ENCODE measurements at regions not wholly inside any gene's neighbourhood (a gene's known extent, or its start where the extent isn't known, plus 50 kb on each side); places are given as distances from the start of the nearest gene placed in this dataset.

- Histone ChIP-seq H3K9ac (no peak overlapping the region), H4K20me1 (ENCODE audit: insufficient read depth) (no peaks in the 10 kb centered on the region), H3K4me3 (IDR thresholded peaks at IDR 0.05; ENCODE audit: insufficient read depth, low read depth, low read length) (no peak overlapping the region), H2AFZ (ENCODE audit: low read depth) (no peak overlapping the region), H3K27ac (no peak overlapping the region), H3K36me3 (ENCODE audit: insufficient read depth) (no peaks in the 10 kb centered on the region), H3K4me2 (no peak overlapping the region), H3K4me1 (ENCODE audit: low read depth, poor library complexity, severe bottlenecking) (no peaks in the 10 kb centered on the region), H3K27me3 (ENCODE audit: insufficient read depth, low read depth) (no peaks in the 10 kb centered on the region), H3K79me2 (ENCODE audit: insufficient read depth, low read depth) (no peaks in the 10 kb centered on the region)
- TF ChIP-seq, protein P1, sequence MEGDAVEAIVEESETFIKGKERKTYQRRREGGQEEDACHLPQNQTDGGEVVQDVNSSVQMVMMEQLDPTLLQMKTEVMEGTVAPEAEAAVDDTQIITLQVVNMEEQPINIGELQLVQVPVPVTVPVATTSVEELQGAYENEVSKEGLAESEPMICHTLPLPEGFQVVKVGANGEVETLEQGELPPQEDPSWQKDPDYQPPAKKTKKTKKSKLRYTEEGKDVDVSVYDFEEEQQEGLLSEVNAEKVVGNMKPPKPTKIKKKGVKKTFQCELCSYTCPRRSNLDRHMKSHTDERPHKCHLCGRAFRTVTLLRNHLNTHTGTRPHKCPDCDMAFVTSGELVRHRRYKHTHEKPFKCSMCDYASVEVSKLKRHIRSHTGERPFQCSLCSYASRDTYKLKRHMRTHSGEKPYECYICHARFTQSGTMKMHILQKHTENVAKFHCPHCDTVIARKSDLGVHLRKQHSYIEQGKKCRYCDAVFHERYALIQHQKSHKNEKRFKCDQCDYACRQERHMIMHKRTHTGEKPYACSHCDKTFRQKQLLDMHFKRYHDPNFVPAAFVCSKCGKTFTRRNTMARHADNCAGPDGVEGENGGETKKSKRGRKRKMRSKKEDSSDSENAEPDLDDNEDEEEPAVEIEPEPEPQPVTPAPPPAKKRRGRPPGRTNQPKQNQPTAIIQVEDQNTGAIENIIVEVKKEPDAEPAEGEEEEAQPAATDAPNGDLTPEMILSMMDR (conservative IDR thresholded peaks at IDR 0.05; ENCODE audit: low read depth, low read length): no peak
These were observed 571.8 kb downstream of the QKI start for GRCh38 chr6:163986313-163986712.

- Histone ChIP-seq H3K4me1 (ENCODE audit: low read depth, poor library complexity, severe bottlenecking) (no peaks in the 10 kb centered on the region), H4K20me1 (ENCODE audit: insufficient read depth) (no peaks in the 10 kb centered on the region), H3K9ac (no peak overlapping the region), H3K27me3 (ENCODE audit: insufficient read depth, low read depth) (no peaks in the 10 kb centered on the region), H3K4me3 (IDR thresholded peaks at IDR 0.05; ENCODE audit: insufficient read depth, low read depth, low read length) (no peak overlapping the region), H3K27ac (no peak overlapping the region), H2AFZ (ENCODE audit: low read depth) (no peak overlapping the region), H3K79me2 (ENCODE audit: insufficient read depth, low read depth) (no peaks in the 10 kb centered on the region), H3K36me3 (ENCODE audit: insufficient read depth) (no peaks in the 10 kb centered on the region), H3K4me2 (no peak overlapping the region)
- TF ChIP-seq, protein P1 (conservative IDR thresholded peaks at IDR 0.05; ENCODE audit: low read depth, low read length): no peak
These were observed 571.2 kb downstream of the QKI start for GRCh38 chr6:163985710-163986109.

GRCh38 chr6:163985040-163985439, 570.5 kb downstream of the QKI start:
- H3K4me1 ChIP-seq (ENCODE audit: low read depth, poor library complexity, severe bottlenecking): no peaks in the 10 kb centered on the region
- H3K27me3 ChIP-seq (ENCODE audit: insufficient read depth, low read depth): no peaks in the 10 kb centered on the region
- TF ChIP-seq, protein P1 (conservative IDR thresholded peaks at IDR 0.05; ENCODE audit: low read depth, low read length): no peak
- H3K36me3 ChIP-seq (ENCODE audit: insufficient read depth): no peaks in the 10 kb centered on the region
- no peaks in the 10 kb centered on the region for H3K79me2 ChIP-seq (ENCODE audit: insufficient read depth, low read depth)
- no peak overlapping the region for H2AFZ ChIP-seq (ENCODE audit: low read depth)
- no peak overlapping the region for H3K27ac ChIP-seq
- H3K9ac ChIP-seq: no peak overlapping the region
- no peaks in the 10 kb centered on the region for H4K20me1 ChIP-seq (ENCODE audit: insufficient read depth)
- no peak overlapping the region for H3K4me3 ChIP-seq (IDR thresholded peaks at IDR 0.05; ENCODE audit: insufficient read depth, low read depth, low read length)
- no peak overlapping the region for H3K4me2 ChIP-seq

DNA sequence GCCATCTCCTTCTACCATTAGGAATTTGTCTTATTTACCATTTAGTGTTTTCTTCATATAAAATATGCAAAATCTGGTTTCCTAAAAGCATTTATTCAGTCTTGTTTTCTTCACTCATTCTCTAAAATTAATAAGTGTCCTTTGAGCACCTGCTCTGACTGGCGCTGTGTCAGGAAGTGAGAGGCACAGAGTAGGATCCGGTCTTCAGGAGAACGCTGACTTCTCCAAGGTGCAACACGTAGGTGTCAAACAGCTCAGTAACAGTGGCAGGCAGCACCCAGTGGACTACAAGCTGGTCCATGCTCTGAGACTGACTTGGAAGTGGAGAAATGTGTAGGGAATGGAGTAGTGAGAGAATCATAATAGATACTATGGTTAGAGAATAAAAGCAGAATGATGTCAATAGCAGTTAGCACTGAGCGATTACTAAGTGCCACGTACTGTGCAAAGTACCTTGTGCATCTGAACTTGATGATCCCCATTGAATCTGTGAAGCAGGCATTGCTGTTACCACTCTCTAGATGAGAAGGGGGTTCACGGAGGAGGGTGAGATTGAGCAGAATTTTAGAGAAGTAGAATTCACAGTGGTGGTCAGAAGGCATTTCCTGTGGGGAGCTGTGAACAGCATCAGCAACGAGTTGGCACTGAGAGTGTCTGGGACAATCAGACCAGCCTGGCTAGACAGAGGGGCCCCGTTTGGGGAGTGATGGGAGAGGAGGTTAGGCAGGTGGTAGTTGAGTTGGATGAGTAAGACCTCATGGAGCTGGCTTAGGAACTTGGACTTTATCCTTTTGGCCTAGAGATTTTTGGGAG, 569.8 kb downstream of the QKI start:
- H3K4me1 ChIP-seq (ENCODE audit: low read depth, poor library complexity, severe bottlenecking): no peaks in the 10 kb centered on the region
- H3K27me3 ChIP-seq (ENCODE audit: insufficient read depth, low read depth): no peaks in the 10 kb centered on the region
- no peak overlapping the region for H3K4me3 ChIP-seq (IDR thresholded peaks at IDR 0.05; ENCODE audit: insufficient read depth, low read depth, low read length)
- no peak overlapping the region for H3K27ac ChIP-seq
- H4K20me1 ChIP-seq (ENCODE audit: insufficient read depth): no peaks in the 10 kb centered on the region
- H3K4me2 ChIP-seq: no peak overlapping the region
- no peak overlapping the region for H3K9ac ChIP-seq
- H2AFZ ChIP-seq (ENCODE audit: low read depth): no peak overlapping the region
- H3K79me2 ChIP-seq (ENCODE audit: insufficient read depth, low read depth): no peaks in the 10 kb centered on the region
- H3K36me3 ChIP-seq (ENCODE audit: insufficient read depth): no peaks in the 10 kb centered on the region
- TF ChIP-seq, protein P1 (conservative IDR thresholded peaks at IDR 0.05; ENCODE audit: low read depth, low read length): no peak
